H1 (cell line): ENCODE measurements at regions not wholly inside any gene's neighbourhood (a gene's known extent, or its start where the extent isn't known, plus 50 kb on each side); places are given as distances from the start of the nearest gene placed in this dataset.

Source experiments
- CTCF ChIA-PET: fragments of 300-600 bp; sonication (Branson Sonifier 250); formaldehyde crosslinking; loops from one replicate; lab custom pipeline; 2021; ENCODE audit not compliant: partially characterized antibody; lab: Charles Lee
- POLR2A ChIA-PET: fragments of 300-600 bp; sonication (Branson Sonifier 250); formaldehyde crosslinking; loops from one replicate; lab custom pipeline; 2021; ENCODE audit warnings: inconsistent platforms; ENCODE audit not compliant: partially characterized antibody; lab: Charles Lee
- DNase-seq, 2 experiments: peaks; one replicate each; pipeline versions ENCODE4 v3.0.0 to v3.0.0-alpha.2; 2010 to 2022; ENCODE audit warnings: low spot score in 2 of 2, low read depth in 1 of 2, mixed read lengths in 1 of 2
- FAIRE-seq: peaks from 2 replicates; lab custom pipeline; 2011; peaks lifted over from hg19 to GRCh38; lab: Jason Lieb, UNC
- H2AFZ ChIP-seq: 2 replicates; pipeline ENCODE4 v1.8.1; 2012; ENCODE audit warnings: low read length, inconsistent platforms
- H2AK5ac ChIP-seq: 2 replicates; pipeline ENCODE4 v1.6.1; 2013; ENCODE audit warnings: low read depth, low read length
- H2BK120ac ChIP-seq: replicated peaks from 2 replicates; pipeline ENCODE3; 2013; ENCODE audit warnings: low read depth, low read length, inconsistent platforms
- H2BK12ac ChIP-seq: 2 replicates; pipeline ENCODE4 v1.6.1; 2013; ENCODE audit warnings: low read depth, low read length
- H2BK15ac ChIP-seq: 2 replicates; pipeline ENCODE4 v1.6.1; 2013; ENCODE audit warnings: low read length
- H2BK20ac ChIP-seq: 2 replicates; pipeline ENCODE4 v1.6.1; 2013; ENCODE audit warnings: low read length
- H2BK5ac ChIP-seq: 2 replicates; pipeline ENCODE4 v1.6.1; 2013; ENCODE audit warnings: low read depth, low read length
- H3K14ac ChIP-seq: 2 replicates; pipeline ENCODE4 v1.6.1; 2013; ENCODE audit warnings: inconsistent platforms; ENCODE audit not compliant: insufficient read length
- H3K18ac ChIP-seq: 2 replicates; pipeline ENCODE4 v1.6.1; 2013; ENCODE audit warnings: low read length; ENCODE audit errors: extremely low read depth
- H3K23ac ChIP-seq: 2 replicates; pipeline ENCODE4 v1.6.1; 2013; ENCODE audit warnings: inconsistent platforms; ENCODE audit not compliant: insufficient read length
- H3K23me2 ChIP-seq: 2 replicates; pipeline ENCODE4 v1.6.1; 2013; ENCODE audit warnings: low read depth, low read length
- H3K27ac ChIP-seq: 2 replicates; pipeline ENCODE4 v1.6.1; 2011; ENCODE audit warnings: low read depth, low read length, inconsistent platforms
- H3K27me3 ChIP-seq, 4 experiments: replicated peaks in 1 of 4; 1 replicate in 1 of 4; 2 replicates in 3 of 4; pipeline versions ENCODE4 v1.6.1 to v1.8.1; 2011 to 2013; ENCODE audit warnings: low read length in 3 of 4, mild to moderate bottlenecking in 3 of 4, inconsistent platforms in 2 of 4, mixed read lengths in 2 of 4, moderate library complexity in 1 of 4; ENCODE audit not compliant: control insufficient read depth in 3 of 4, insufficient read depth in 3 of 4; ENCODE audit errors: extremely low read depth in 1 of 4
- H3K36me3 ChIP-seq, 4 experiments: 2 replicates each; pipeline versions ENCODE4 v1.6.1 to v1.8.1; 2011 to 2013; ENCODE audit warnings: mild to moderate bottlenecking in 4 of 4, low read length in 3 of 4, moderate library complexity in 2 of 4, control low read depth in 1 of 4, inconsistent platforms in 1 of 4; ENCODE audit not compliant: insufficient read depth in 4 of 4, control insufficient read depth in 2 of 4
- H3K4ac ChIP-seq: replicated peaks from 2 replicates; pipeline ENCODE3; 2013; ENCODE audit warnings: low read length, low read depth, mixed read lengths, inconsistent platforms; ENCODE audit not compliant: insufficient read length
- H3K4me1 ChIP-seq, 4 experiments: replicated peaks in 1 of 4; 1 replicate in 1 of 4; 2 replicates in 3 of 4; pipeline versions ENCODE4 v1.6.1 to v1.8.1; 2011 to 2013; ENCODE audit warnings: low read length in 3 of 4, inconsistent platforms in 2 of 4, mixed read lengths in 1 of 4; ENCODE audit not compliant: insufficient read depth in 4 of 4, control insufficient read depth in 3 of 4
- H3K4me2 ChIP-seq, 2 experiments: 2 replicates each; pipeline versions ENCODE4 v1.6.1 to v1.8.1; 2011 to 2013; ENCODE audit warnings: low read depth in 2 of 2, low read length in 2 of 2, control low read depth in 1 of 2, inconsistent platforms in 1 of 2, mild to moderate bottlenecking in 1 of 2; ENCODE audit not compliant: insufficient read depth in 1 of 2
- H3K4me3 ChIP-seq, 4 experiments: fragments of 200-600, 300-600 bp in 1 of 4; sonication (generic), shearing (Covaris generic), sonication (Bioruptor Twin) in 1 of 4; 2 replicates each; pipeline versions ENCODE4 v1.5.1 to v1.8.1; 2011 to 2016; ENCODE audit warnings: low read length in 4 of 4, low read depth in 3 of 4, control low read depth in 2 of 4, inconsistent platforms in 2 of 4, mild to moderate bottlenecking in 2 of 4, mixed read lengths in 1 of 4, moderate library complexity in 1 of 4; ENCODE audit not compliant: insufficient read depth in 2 of 4; ENCODE audit errors: extremely low read depth in 1 of 4
- H3K56ac ChIP-seq: replicated peaks from 2 replicates; pipeline ENCODE3; 2013; ENCODE audit warnings: low read depth, mild to moderate bottlenecking, mixed read lengths, low read length, inconsistent platforms; ENCODE audit not compliant: insufficient read length
- H3K79me1 ChIP-seq: 2 replicates; pipeline ENCODE4 v1.6.1; 2013; ENCODE audit warnings: low read depth, low read length, control low read depth
- H3K79me2 ChIP-seq, 2 experiments: 2 replicates each; pipeline versions ENCODE4 v1.6.1 to v1.8.1; 2012 to 2013; ENCODE audit warnings: low read length in 2 of 2, mild to moderate bottlenecking in 2 of 2, inconsistent platforms in 1 of 2; ENCODE audit not compliant: insufficient read depth in 2 of 2, control insufficient read depth in 1 of 2
- H3K9ac ChIP-seq, 4 experiments: replicated peaks in 1 of 4; 1 replicate in 1 of 4; 2 replicates in 3 of 4; pipeline versions ENCODE4 v1.6.1 to v1.8.1; 2011 to 2013; ENCODE audit warnings: low read depth in 3 of 4, low read length in 3 of 4, control low read depth in 2 of 4, mild to moderate bottlenecking in 2 of 4, moderate library complexity in 2 of 4, inconsistent platforms in 1 of 4; ENCODE audit errors: extremely low read depth in 1 of 4
- H3K9me3 ChIP-seq, 2 experiments: 2 replicates each; pipeline versions ENCODE4 v1.6.1 to v1.8.1; 2012 to 2013; ENCODE audit warnings: mild to moderate bottlenecking in 2 of 2, moderate library complexity in 2 of 2, control low read depth in 1 of 2, inconsistent platforms in 1 of 2, low read depth in 1 of 2, low read length in 1 of 2, mixed read lengths in 1 of 2; ENCODE audit not compliant: insufficient read depth in 2 of 2
- H4K20me1 ChIP-seq, 2 experiments: replicated peaks in 1 of 2; 2 replicates each; pipeline versions ENCODE3 to v1.8.1; 2011 to 2013; ENCODE audit warnings: inconsistent platforms in 2 of 2, low read length in 2 of 2, mild to moderate bottlenecking in 1 of 2; ENCODE audit not compliant: insufficient read depth in 2 of 2, control insufficient read depth in 1 of 2
- H4K5ac ChIP-seq: 2 replicates; pipeline ENCODE4 v1.6.1; 2013; ENCODE audit warnings: low read length, low read depth, mixed read lengths, inconsistent platforms; ENCODE audit not compliant: insufficient read length
- H4K8ac ChIP-seq: 2 replicates; pipeline ENCODE4 v1.8.0; 2013; ENCODE audit warnings: mild to moderate bottlenecking, moderate library complexity, low read length, inconsistent platforms; ENCODE audit not compliant: insufficient read depth; ENCODE audit errors: extremely low read depth
- H4K91ac ChIP-seq: replicated peaks from 2 replicates; pipeline ENCODE3; 2013; ENCODE audit warnings: low read length, mixed read lengths, inconsistent platforms; ENCODE audit not compliant: insufficient read length
- CBX8 ChIP-seq: fragments of 300-800, 300-1000 bp; sonication (generic); IDR thresholded peaks from 2 replicates; pipeline ENCODE4 v1.7.1; 2016; ENCODE audit warnings: low read depth, low read length, borderline replicate concordance
- E2F6 ChIP-seq: IDR thresholded peaks from 2 replicates; pipeline ENCODE4 v1.6.1; 2012; ENCODE audit warnings: inconsistent platforms
- EZH2 ChIP-seq: fragments of 200-600 bp; sonication (generic); IDR thresholded peaks from 2 replicates; pipeline ENCODE4 v1.7.1; 2012; ENCODE audit warnings: low read depth, mild to moderate bottlenecking, moderate library complexity, low read length, inconsistent platforms; ENCODE audit not compliant: severe bottlenecking
- GABPA ChIP-seq: IDR thresholded peaks from 2 replicates; pipeline ENCODE4 v1.6.1; 2011; ENCODE audit warnings: mild to moderate bottlenecking, low read length, moderate library complexity, borderline replicate concordance; ENCODE audit not compliant: insufficient read depth
- SAP30 ChIP-seq: fragments of 300-600 bp; sonication (generic); IDR thresholded peaks from 2 replicates; pipeline ENCODE4 v1.7.1; 2012; ENCODE audit warnings: low read length, moderate library complexity, mild to moderate bottlenecking, inconsistent platforms; ENCODE audit not compliant: insufficient read depth, insufficient replicate concordance
- SIN3A ChIP-seq, 2 experiments: IDR thresholded peaks in 1 of 2; conservative IDR thresholded peaks in 1 of 2; 2 replicates each; pipeline ENCODE4 v1.6.1; 2011 to 2012; ENCODE audit warnings: low read length in 2 of 2, improper control_type of control experiment in 1 of 2, low read depth in 1 of 2, mild to moderate bottlenecking in 1 of 2
- TAF1 ChIP-seq: IDR thresholded peaks from 2 replicates; pipeline ENCODE4 v1.6.1; 2011; ENCODE audit warnings: mild to moderate bottlenecking, low read depth, low read length
- WGBS, 2 experiments: shearing (Covaris generic) in 1 of 2; methylation state at CpG; one replicate each; pipeline versions ENCODE4 v1.1.6 to v1.1.7; 2013 to 2015; ENCODE audit warnings: low lambda C conversion rate in 2 of 2, mixed read lengths in 2 of 2, inconsistent platforms in 1 of 2, low coverage in 1 of 2, missing lambda C conversion rate in 1 of 2; ENCODE audit not compliant: insufficient replicate concordance in 2 of 2, insufficient coverage in 1 of 2, insufficient read length in 1 of 2; ENCODE audit errors: extremely low coverage in 1 of 2, missing lambda C conversion rate in 1 of 2; 5-methylcytosine and 5-hydroxymethylcytosine counted together

- Histone ChIP-seq H2BK15ac (no peak overlapping the region), H2AK5ac (no peak overlapping the region), H4K5ac (no peak overlapping the region), H2AFZ (no peak overlapping the region), H2BK5ac (no peak overlapping the region), H3K23ac (no peak overlapping the region), H3K4me2 (no peak overlapping the region), H4K91ac (no peak overlapping the region), H3K56ac (no peak overlapping the region), H3K9me3 (no peaks in the 10 kb centered on the region), H4K8ac (no peak overlapping the region), H2BK12ac (no peak overlapping the region), H3K79me2 (no peaks in the 10 kb centered on the region), H3K18ac (no peak overlapping the region), H3K4me1 (peaks cover 0 to 8% (median 3%) of the 10 kb centered on the region in 4 experiments; a peak in 5 of 7 replicates), H3K23me2 (no peaks in the 10 kb centered on the region), H3K79me1 (no peaks in the 10 kb centered on the region), H2BK120ac (no peak overlapping the region), H3K4ac (no peak overlapping the region), H3K36me3 (no peaks in the 10 kb centered on the region), H3K9ac (no peak overlapping the region), H3K14ac (no peak overlapping the region), H3K4me3 (no peak overlapping the region), H4K20me1 (no peaks in the 10 kb centered on the region), H3K27ac (no peak overlapping the region), H2BK20ac (no peak overlapping the region), H3K27me3 (no peaks in the 10 kb centered on the region)
- POLR2A ChIA-PET, result no interaction called here
- FAIRE-seq, result no peak
- TF ChIP-seq GABPA (no peak), E2F6 (no peak), SIN3A (conservative IDR thresholded peaks at IDR 0.05 in 1 of 2, IDR thresholded peaks at IDR 0.05 in 1 of 2; ENCODE audit: low read depth in 1 of 2, low read length in 2 of 2) (no peak), CBX8 (no peak), SAP30 (no peak), EZH2 (no peak), TAF1 (no peak)
- CTCF ChIA-PET, result interaction anchor here (0.8 to 1.5 kb wide), 3 partner anchors 23 to 384 kb away, joined by 3 to 4 read pairs (median 3); no protein-coding TSS in a partner anchor
- WGBS, 2 experiments, result 82% methylated on average over 2 of the region's 2 CpGs; no CpG with 5 or more reads in 1 of the 2 experiments
- no peak for DNase-seq
Observed at GRCh38 chr2:217328622-217328978, 468.7 kb upstream of the TNP1 start.
